ENCODE measurements at regions not wholly inside any gene's neighbourhood (a gene's known extent, or its start where the extent isn't known, plus 50 kb on each side); places are given as distances from the start of the nearest gene placed in this dataset.

DNA sequence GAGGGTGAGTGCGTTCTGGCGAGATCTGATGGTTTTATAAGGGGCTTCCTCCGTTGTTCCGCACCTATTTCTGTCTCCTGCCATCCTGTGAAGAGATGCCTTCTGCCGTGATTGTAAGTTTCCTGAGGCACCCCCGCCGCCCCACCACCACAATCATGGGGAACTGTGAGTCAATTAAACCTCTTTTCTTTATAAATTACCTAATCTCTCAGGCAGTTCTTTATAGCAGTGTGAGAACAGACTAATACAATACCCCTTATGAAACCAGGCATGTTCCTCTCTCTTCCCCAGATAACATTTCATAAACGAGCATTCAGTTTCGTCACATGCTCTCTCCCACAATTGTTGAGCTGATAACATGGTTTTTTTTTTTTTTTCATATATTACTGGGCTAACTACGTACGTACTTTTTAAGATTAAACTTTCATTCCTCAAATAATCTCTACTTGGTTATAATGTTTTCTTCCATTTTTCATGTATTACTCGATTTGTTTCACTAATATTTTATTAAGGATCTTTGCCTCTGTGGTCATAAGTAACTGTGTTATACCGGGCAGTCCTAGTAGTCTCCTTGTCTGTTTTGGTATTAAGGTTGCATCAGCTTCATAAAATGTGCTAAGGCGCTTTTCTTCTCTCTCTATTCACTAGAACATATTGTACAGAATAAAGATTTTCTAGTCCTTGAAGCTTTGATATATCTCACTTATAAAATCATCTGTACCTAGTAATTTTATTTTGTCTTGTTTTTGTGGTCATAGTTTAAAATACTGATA, 64.9 kb upstream of the MVB12B start:
- no peaks in the 10 kb centered on the region for H3K4me1 ChIP-seq
- intact Hi-C loops (cut with DNase I; ENCODE audit: low total_unique reads): no loop called here
- in situ Hi-C loops (cut with MboI; ENCODE audit: low sequenced_read_pairs in 4 of 4): no loop called here
- no peak for DNase-seq
- H3K27ac ChIP-seq: no peak overlapping the region
- H3K4me3 ChIP-seq: no peak overlapping the region
- no peak for ATAC-seq
- no peaks in the 10 kb centered on the region for H3K36me3 ChIP-seq
- H3K9me3 ChIP-seq: no peaks in the 10 kb centered on the region
- TF ChIP-seq, protein P1, sequence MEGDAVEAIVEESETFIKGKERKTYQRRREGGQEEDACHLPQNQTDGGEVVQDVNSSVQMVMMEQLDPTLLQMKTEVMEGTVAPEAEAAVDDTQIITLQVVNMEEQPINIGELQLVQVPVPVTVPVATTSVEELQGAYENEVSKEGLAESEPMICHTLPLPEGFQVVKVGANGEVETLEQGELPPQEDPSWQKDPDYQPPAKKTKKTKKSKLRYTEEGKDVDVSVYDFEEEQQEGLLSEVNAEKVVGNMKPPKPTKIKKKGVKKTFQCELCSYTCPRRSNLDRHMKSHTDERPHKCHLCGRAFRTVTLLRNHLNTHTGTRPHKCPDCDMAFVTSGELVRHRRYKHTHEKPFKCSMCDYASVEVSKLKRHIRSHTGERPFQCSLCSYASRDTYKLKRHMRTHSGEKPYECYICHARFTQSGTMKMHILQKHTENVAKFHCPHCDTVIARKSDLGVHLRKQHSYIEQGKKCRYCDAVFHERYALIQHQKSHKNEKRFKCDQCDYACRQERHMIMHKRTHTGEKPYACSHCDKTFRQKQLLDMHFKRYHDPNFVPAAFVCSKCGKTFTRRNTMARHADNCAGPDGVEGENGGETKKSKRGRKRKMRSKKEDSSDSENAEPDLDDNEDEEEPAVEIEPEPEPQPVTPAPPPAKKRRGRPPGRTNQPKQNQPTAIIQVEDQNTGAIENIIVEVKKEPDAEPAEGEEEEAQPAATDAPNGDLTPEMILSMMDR (IDR thresholded peaks at IDR 0.05 in 4 of 5, conservative IDR thresholded peaks at IDR 0.05 in 1 of 5): no peak
- no peak for TF ChIP-seq POLR2A (IDR thresholded peaks at IDR 0.05)
- H3K27me3 ChIP-seq: peaks cover 0 to 15% (median 12%) of the 10 kb centered on the region in 3 donors

- no peaks in the 10 kb centered on the region for H3K36me3 ChIP-seq
- peaks cover 0 to 15% (median 12%) of the 10 kb centered on the region in 3 donors for H3K27me3 ChIP-seq
- H3K27ac ChIP-seq: no peak overlapping the region
- in situ Hi-C loops (cut with MboI; ENCODE audit: low sequenced_read_pairs in 4 of 4): no loop called here
- no peak overlapping the region for H3K4me3 ChIP-seq
- ATAC-seq: no peak
- no peaks in the 10 kb centered on the region for H3K4me1 ChIP-seq
- intact Hi-C loops (cut with DNase I; ENCODE audit: low total_unique reads): no loop called here
- no peak for DNase-seq
- no peaks in the 10 kb centered on the region for H3K9me3 ChIP-seq
- no peak for TF ChIP-seq POLR2A (IDR thresholded peaks at IDR 0.05)
- TF ChIP-seq, protein P1 (IDR thresholded peaks at IDR 0.05 in 4 of 5, conservative IDR thresholded peaks at IDR 0.05 in 1 of 5): no peak
Measured at GRCh38 chr9:126262738-126263137, 63.9 kb upstream of the MVB12B start.

GRCh38 chr9:126270556-126270955, 56.1 kb upstream of the MVB12B start:
- Histone ChIP-seq H3K36me3 (no peaks in the 10 kb centered on the region), H3K27me3 (peaks cover 0 to 3% (median 0%) of the 10 kb centered on the region in 3 donors), H3K27ac (no peak overlapping the region), H3K4me3 (no peak overlapping the region), H3K9me3 (no peaks in the 10 kb centered on the region), H3K4me1 (no peaks in the 10 kb centered on the region)
- intact Hi-C loops (cut with DNase I; ENCODE audit: low total_unique reads) (no loop called here), in situ Hi-C loops (cut with MboI; ENCODE audit: low sequenced_read_pairs in 4 of 4) (no loop called here)
- ATAC-seq: no peak
- no peak for DNase-seq
- TF ChIP-seq, protein P1 (IDR thresholded peaks at IDR 0.05 in 4 of 5, conservative IDR thresholded peaks at IDR 0.05 in 1 of 5): no peak
- no peak for TF ChIP-seq POLR2A (IDR thresholded peaks at IDR 0.05)

DNA sequence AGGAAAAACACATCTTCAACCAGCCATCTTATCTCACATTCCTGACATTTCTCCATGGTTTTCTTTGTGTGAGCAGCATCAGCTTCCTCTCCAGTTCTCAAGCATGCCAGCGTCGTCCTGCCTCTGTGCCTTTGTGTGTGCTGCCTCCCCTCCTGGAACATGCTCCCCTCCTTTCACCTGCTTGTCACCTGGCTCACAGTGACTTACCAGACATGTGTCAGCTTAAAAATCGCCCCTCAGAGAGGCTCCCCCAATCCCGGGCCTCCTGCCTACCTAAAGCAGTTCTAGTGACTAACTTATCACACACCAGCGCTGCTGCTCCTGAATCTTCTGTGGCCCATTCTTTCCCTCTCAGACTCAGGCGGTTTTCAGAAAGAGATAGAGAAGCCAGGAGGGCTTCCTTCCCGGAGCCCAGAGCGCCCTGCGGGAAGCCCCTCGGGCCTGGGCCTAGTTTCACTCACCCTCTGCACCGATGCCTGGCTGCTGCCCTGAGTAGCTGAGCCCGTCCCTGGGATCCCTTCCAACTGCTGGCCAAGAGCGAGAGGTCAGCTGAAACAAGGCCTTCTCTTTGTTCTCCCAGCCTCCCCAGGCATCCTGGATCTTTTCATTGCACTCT, 51.1 kb upstream of the MVB12B start:
- DNase-seq (no peak), ATAC-seq (no peak)
- Histone ChIP-seq H3K27me3 (no peaks in the 10 kb centered on the region), H3K27ac (no peak overlapping the region), H3K9me3 (no peaks in the 10 kb centered on the region), H3K4me3 (no peak overlapping the region), H3K4me1 (no peaks in the 10 kb centered on the region), H3K36me3 (no peaks in the 10 kb centered on the region)
- in situ Hi-C loops (cut with MboI; ENCODE audit: low sequenced_read_pairs in 4 of 4) (no loop called here), intact Hi-C loops (cut with DNase I; ENCODE audit: low total_unique reads) (no loop called here)
- TF ChIP-seq POLR2A (IDR thresholded peaks at IDR 0.05): no peak
- TF ChIP-seq, protein P1 (IDR thresholded peaks at IDR 0.05 in 4 of 5, conservative IDR thresholded peaks at IDR 0.05 in 1 of 5): no peak

All from gastrocnemius medialis (tissue), 4 donors.